GM12878 (cell line): ENCODE measurements at regions not wholly inside any gene's neighbourhood (a gene's known extent, or its start where the extent isn't known, plus 50 kb on each side); places are given as distances from the start of the nearest gene placed in this dataset.

Experiments used
- BRCA1 ChIP-seq: IDR thresholded peaks from 2 replicates; pipeline ENCODE4 v1.6.1; 2011; ENCODE audit warnings: low read depth, low read length, improper control_type of control experiment
- SMAD5 ChIP-seq: IDR thresholded peaks from 2 replicates; pipeline ENCODE4 v1.6.1; 2016; ENCODE audit warnings: antibody characterized with exemption, low read depth
- SMC3 ChIP-seq: IDR thresholded peaks from 2 replicates; pipeline ENCODE4 v1.6.1; 2011; ENCODE audit warnings: low read length, improper control_type of control experiment, borderline replicate concordance
- TF ChIP-seq, protein P1 (sequence below): IDR thresholded peaks from 2 replicates; pipeline ENCODE4 v1.6.1; 2012; ENCODE audit warnings: low read depth, low read length, improper control_type of control experiment

DNA sequence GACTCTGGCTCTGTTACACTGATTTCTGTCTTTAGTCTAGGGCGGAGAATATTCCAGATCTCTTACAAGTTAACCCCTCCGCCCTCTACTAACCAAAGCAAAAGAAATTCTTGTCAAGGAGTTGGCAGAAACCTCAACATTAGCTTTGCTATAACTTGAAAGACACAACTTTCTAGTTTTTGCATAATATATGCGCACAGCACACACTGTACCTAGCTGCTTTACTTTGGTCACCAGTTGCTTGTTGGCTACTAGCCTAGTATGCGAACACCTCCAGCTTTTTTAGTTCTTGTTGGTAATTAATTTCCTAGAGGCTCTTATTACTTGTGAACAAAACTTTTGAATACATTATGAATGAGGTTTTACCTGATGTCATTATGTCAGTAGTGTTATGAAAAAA lies 348.8 kb upstream of the C2CD4B start:
- TF ChIP-seq SMC3 (no peak), BRCA1 (no peak), SMAD5 (no peak)
- TF ChIP-seq, protein P1, sequence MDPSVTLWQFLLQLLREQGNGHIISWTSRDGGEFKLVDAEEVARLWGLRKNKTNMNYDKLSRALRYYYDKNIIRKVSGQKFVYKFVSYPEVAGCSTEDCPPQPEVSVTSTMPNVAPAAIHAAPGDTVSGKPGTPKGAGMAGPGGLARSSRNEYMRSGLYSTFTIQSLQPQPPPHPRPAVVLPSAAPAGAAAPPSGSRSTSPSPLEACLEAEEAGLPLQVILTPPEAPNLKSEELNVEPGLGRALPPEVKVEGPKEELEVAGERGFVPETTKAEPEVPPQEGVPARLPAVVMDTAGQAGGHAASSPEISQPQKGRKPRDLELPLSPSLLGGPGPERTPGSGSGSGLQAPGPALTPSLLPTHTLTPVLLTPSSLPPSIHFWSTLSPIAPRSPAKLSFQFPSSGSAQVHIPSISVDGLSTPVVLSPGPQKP = no peak
